MM.1S (cell line): ENCODE measurements at regions not wholly inside any gene's neighbourhood (a gene's known extent, or its start where the extent isn't known, plus 50 kb on each side); places are given as distances from the start of the nearest gene placed in this dataset.

Source experiments
- EZH2 ChIP-seq: fragments of 300-600 bp; sonication (generic); optimal IDR thresholded peaks from 2 replicates; pipeline ENCODE3; 2017; ENCODE audit warnings: low read depth, mild to moderate bottlenecking, antibody characterized with exemption, low read length, mixed read lengths
- EZH2phosphoT487 ChIP-seq: fragments of 300-600 bp; sonication (generic); IDR thresholded peaks from 2 replicates; pipeline ENCODE4 v1.6.1; 2018; ENCODE audit warnings: antibody characterized with exemption, low read length

DNA sequence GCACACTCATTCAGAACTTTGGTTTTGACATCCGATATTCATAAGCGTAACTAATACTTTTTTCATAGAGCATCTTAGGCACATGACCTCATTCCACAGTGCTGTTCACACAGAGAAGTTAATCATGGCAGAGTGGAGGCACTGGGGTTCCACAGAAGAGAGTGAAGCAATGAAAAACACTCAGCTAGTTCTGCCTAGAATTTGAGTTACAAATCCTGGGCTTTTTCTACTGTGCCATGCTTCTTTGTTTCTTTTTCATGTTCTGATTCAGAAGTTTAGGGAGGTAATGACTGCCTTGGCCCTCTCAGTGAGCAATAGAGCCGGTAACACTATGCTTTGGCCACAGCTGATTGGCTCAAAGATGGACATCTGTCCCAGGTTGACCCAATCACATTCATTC lies 176.1 kb upstream of the MITF start:
- TF ChIP-seq EZH2phosphoT487 (no peak), EZH2 (no peak)
